ENCODE measurements at regions not wholly inside any gene's neighbourhood (a gene's known extent, or its start where the extent isn't known, plus 50 kb on each side); places are given as distances from the start of the nearest gene placed in this dataset.
"Not testable (repeated sequence)": the region's sequence is repeated elsewhere in the genome, so short reads cannot be mapped to it uniquely, and the experiment has no call there.

DNA sequence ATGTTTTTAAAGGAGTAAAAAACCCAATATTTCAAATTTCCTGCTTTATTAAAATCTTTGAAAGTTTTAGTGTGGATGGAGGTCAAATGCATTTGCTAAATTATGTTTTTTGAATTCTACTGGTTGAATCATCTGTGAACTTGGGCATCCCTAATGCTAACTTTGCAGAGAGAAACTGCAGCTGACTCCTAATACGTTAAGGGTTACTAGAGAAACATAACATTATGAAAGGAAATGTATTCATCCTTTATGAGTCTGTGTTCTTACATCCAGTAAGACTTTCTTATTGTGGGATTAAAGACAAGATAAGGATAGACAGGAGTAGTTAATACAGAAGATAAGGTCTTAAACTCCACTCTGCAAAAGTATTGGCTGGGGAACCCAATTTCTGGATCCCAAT is 140.6 kb downstream of the FAM124B start:
- DNase-seq, result no peak

DNA sequence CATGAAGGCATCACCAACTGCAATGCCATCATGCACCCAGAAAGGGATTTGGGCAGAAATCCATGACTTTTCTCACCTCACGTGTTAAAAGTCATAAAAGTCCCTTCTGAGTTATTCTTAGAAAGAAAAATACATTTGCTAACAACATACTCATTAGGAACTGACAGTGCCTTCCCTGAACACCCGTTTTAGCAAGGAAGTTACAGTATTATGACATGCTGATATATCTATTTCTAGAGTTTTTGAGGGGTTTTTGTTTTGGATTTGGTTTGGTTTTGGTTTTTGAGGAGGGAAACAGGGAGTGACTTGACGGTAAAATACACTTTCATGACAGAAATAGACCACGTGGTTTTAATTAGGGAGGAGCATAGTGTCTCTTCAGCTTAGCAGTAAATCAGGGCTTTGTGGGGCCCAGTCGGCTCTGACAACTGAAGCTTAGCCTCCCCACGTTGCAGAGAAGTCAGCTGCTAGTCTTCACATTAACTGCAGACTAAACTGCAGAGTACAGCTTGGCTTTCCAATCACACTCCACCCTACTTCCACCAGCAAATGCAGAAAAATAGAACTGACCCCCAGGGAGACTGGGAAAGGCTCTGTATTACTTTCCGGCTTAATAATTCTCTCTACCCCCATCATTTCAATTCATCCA is 141.4 kb downstream of the FAM124B start:
- no peak for DNase-seq

DNA sequence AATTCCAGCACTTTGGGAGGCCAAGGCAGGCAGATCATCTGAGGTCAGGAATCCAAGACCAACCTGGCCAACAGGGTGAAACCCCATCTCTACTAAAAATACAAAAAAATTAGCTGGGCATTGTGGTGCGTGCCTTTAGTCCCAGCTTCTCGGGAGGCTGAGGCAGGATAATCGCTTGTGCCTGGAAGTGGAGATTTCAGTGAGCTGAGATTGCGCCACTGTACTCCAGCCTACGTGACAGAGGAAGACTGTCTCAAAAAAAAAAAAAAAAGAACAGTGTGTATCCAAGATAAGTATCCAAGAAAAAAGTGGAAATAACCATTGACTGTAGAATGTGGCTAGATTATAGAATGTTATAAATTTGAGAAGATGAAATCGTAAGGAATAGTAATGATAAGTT is 142.1 kb downstream of the FAM124B start:
- no peak for DNase-seq

DNA sequence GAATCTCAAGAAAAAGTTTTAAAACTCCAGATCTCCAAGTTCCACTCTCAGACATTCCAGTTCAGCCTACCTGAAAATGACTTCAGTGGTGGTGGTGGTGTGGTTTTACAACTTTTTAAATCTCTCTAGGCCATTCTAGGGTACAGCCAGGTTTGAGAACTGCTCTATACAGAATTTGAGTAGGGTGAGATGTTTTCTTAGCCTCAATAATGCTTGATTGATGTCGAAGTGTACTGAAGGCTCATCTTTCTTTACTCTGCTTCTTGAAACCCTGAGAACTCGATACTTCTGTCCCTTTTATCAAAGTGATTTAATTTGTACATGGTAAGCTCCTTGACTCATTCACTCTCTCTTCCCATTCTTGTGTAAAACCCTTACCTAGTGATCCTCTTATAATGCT is 143.8 kb downstream of the FAM124B start:
- no peak for DNase-seq

DNA sequence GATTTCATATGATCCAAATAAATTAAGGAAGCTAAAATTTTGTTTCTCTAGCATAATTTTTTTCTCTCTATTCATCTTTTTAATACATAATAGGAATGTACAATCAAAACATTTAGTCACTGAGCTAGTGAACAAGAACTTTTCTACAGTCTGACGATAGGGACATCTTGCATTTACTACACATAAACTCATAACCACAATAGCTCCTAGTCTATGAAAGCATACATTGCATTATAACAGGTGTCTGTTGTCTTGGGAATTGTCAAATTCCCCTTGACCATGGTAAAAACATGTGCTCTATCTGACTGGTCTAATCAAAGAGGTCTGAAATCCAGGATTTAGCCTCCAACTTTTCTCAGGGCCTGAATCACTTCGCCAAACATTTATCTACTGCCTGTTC is 144.8 kb downstream of the FAM124B start:
- DNase-seq, result no peak

DNA sequence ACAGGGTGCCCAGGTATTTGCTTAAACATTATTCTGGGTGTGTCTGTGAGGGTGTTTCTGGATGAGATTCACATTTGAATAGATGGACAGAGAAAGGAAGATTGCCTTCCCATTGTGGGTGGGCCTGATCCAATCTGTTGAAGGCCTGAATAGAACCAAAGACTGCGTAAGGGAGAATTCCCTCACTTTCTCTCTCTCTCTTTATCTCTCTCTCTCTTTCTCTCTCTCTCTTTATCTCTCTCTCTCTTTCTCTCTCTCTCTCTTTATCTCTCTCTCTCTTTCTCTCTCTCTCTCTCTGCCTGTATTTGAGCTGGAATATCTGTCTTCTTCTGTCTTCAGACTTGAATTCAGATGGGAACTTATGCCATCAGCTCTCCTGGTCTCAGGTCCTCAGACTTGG is 148.4 kb downstream of the FAM124B start:
- DNase-seq, result no peak

DNA sequence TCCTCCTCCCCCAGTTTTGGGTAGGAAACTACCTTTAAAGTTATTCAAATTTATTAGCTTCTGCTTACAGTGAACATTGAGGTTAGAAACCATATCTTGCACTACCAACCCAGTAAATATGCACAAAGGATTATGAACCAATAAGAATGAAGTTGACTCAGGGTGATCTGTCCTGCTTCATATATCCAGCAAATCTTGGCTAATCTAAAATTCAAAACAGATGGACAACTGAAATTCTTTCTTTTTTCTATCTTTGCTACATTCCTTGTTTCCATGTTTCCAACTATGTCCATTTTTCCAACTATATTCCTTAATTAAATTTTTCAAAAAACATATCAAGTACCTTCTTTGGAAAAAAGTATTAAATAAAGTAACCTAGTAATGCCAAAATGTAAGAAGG is 149.3 kb downstream of the FAM124B start:
- DNase-seq, result no peak

DNA sequence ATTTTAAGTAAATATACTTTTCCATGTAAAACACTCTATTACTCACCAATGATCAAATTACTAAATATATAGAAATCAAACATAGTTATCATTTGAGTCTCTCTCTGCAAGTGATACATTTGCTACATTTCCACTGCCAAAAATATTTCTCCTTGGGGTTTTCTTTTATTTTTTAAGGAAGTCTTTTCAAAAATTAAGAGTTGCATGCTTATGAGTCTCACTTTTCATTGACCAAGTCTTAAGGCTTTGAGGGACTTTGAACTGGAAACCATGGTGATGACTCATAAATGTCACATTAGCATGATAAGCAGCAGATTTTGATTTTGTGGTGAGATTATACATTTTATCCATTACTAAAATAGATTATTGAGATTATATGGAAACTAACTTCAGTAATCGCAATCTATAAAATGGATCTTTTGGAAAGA is 152.9 kb downstream of the FAM124B start:
- peak; percentile 7 for DNase-seq

DNA sequence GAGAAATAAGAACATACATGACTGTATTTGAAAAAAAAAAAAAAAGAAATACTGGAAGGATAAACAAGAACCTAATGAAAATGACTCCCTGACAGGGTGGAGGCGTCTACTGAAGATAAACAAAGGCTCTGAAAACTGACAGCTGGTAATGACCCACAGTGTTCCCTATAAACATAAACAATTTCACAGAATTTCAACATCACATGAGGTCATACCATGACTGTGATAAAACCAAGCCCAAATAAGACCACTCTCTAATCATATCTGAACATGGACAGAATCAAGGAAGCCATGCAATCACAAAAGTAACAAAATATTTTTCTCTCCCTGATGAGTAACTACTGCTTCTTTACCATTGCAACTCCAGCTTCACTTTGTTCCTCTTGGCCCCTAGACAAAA is 159.3 kb downstream of the FAM124B start:
- DNase-seq, result no peak

DNA sequence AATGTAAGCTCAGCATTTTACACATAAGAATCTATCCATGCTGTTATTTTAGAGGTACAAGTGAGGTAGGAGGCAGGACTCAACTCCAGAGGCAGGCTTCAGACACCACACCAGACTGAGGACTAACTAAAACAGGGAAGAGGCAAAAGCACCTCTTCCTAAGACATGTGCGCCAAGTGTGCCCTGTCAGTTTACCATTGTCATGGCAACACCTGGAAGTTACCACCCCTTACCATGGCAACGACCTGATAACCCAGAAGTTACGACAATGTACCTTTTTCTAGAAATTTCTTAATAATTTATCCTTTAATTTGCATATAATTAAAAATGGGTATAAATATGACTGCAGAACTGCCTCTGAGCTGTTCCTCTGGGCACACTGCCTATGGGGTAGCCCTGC is 160.1 kb downstream of the FAM124B start:
- DNase-seq, result no peak

DNA sequence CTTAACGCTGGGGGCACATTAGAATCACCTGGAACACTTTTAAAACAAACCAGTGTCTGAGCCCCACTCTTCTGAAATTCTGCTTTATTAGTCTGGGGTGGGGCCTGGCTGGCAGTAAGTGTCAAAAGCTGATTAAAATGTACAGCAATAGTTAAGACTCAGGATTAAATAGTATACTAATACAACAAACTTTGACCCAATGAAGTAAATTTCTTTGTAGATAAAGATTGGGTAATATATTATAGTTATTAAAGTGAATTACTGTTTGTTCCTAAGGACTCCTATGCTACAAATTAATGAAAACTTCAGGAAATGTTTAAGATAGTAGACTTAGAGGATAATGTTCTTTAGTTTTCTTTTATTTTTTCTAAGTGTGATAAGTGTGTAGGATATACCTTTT is 160.9 kb downstream of the FAM124B start:
- DNase-seq, result no peak

DNA sequence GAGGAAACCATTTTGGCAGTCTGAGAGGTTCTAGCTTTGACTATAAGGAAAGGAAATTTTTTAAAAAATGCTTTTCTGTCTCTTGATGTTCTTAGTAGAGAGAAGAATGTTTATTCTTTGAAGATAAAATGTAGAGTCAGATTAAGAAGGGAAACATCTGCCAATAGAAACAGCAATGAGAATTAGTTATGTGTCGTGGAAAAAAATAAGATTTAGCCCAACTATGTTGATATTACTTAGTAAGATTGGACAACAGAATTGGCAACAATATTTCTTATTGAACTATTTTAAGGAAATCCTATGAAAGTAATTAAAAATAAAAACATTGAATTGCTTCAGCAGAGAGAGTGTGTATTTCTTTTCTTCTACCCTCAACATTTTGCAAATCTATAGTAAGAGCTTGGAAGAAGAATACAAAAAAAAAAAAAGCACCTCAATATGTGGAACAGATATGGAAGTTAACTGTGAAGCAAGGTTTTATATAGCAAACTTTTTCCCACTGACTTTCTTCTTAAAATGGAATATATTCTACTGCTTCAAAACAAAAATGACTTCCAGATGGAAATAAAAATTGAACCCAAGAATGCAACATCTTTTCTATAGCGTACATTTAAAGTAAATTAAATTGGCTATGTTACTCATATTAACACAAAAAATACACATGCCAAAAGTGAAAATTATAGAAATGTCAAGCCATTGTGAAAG is 177.9 kb downstream of the FAM124B start:
- no peak for DNase-seq

DNA sequence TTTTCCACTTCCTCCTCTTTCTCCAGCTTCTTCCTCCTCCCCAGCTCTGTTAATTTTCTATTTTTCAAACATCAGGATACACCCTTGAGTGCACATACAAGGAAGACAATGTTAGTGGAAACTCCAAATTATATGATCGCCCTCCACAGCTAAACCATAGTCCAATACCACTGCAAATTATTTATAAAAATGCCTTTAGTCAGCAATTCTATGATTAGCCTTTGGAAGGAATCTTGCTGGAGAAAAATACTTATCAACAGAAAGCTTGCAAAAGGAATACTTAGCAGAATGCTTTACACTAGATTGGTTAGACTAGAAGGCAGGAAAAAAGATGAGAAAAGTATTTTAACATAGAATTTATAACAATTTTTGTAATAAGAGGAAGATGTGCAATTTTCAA is 178.9 kb downstream of the FAM124B start:
- DNase-seq, result no peak

DNA sequence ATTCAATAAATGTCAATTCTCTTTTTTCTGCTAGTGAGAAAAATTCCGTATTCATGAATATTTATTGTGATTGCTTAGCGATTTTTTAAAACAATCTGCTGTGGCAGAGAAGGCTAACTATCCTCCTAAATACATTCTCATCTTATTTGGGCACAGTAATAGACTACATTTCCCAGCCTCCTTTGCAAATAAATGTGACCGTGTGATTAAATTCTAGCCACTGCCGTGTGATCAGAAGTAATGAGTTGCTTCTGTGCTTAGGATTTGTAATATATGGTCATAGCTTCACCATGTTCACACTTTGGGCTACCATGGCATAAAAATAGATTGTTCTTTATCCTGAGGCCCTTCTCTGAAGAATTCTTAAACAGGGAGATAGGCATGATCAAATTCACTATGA is 179.6 kb downstream of the FAM124B start:
- no peak for DNase-seq

DNA sequence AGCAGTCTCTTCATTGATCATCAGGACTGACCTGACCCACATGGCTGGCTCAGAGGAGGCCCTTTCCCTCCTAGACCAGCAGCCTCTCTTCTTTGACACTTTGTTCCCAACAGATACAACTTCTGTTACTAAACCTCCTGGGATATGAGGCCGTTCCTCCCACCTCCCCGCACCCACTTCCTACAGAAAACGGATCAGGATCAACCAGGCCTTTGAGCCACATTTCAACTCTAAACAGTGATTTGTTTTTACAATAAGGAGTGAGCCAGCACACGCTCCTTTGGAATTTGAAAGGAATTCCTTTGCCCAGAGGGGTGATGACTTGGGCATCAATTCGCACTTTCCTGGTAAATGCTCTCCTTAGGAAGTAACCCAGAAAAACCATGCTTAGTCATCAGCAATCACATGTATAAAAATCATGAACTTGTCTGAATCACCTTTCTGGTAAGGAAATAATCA is 180.4 kb downstream of the FAM124B start:
- no peak for DNase-seq

DNA sequence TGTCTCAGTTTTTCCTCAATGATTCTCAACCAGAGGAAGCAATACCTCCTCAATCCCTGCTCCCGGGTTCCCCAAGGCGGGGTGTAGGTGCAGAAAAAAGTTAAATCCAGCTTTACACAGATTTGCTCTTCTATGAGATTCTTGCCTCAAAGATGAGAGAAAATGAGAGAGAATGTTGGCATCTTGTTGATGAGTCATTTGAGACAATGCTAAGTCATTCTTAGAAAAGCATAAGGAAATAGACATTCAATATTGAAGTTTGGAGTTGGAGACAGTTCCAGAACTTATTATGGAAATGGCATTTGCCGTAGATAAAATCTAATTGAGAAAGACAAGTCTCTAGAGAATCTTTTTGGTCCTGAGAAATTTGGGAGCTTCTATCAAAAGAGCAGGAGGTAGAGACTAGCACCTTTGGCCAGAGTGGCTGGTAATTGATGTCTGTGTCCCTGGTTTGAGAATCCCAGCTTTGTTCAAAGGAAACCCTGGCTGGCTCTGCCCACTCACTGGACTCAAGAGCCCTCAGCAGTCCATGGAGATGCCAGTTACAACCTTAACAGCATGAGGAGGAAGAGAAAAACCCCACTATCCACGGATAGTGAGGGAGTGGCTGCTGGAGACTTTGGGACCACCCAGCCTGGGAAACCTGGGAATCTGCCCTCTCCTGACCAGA is 181.2 kb downstream of the FAM124B start:
- DNase-seq, result peak; percentile 3

DNA sequence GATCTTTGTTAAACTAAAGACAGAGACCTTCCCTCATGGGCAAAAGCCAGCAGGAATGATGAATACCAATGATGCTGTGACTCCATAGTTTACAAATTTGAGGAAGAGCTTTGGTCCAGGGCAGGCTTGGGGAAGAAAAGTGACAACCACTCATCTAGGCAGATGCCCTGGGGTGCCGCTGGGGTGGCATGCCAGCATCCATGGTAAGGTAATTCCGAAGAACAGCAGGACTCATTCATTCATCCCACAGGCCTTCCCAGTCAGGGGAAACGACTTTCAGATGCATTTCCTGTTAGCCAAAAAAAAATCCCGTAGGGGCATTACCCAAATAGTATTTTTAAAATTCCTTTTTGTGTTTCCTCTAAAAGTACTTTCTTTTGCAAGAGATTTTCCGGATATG is 180.7 kb upstream of the SERPINE2 start:
- DNase-seq, result no peak

DNA sequence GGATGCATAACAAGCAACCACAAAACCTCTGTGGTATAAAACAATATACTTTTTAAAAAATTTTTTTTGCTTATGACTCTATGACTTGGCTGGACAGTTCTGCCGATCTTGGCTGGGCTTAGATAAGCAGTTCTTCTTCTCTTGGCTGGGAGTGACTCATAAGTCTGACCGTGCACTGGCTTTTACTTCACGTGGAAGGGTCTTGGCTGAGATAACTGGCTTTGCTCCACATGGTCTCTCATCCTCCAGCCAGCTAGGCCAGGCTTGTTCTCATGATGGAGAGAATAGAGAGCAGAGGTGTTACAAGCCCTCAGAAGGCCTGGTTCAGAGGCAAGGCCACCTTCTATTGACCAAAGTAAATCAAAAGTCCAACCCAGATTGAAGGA is 178.9 kb upstream of the SERPINE2 start:
- no peak for DNase-seq

DNA sequence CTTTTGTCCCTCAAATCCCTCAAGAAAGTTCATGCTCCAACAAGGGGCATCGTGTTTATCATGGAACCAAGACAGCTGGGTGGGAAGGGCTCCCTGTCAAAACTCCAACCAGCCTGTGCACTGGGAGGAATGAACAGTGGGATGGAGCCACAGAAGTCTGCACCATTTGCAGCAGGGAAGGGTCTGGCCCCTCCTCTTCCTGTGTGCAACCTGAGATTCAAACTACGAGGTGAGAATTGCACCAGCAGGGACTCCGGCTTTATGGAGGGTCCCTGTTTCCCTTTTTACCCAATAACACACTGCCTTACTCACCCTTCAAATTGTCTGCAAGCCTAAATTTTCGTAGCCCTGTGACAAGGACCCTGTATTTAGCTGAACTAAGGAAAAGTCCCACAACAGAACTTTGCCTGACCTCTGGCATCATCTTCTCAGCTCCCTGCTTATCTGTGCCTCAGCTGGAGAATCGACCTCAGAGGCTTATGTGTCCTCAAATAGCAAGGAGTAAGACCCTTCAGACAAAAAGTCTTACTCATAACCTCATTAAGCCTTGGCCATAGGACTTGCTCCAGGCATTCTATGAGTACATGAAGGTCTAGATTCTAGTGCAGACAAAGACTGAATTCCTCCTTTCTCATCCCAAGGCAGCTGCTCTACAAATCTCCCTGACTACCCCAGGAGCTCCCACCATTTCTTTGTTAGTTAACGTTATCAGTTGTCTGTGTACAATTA is 178.3 kb upstream of the SERPINE2 start:
- no peak for DNase-seq

DNA sequence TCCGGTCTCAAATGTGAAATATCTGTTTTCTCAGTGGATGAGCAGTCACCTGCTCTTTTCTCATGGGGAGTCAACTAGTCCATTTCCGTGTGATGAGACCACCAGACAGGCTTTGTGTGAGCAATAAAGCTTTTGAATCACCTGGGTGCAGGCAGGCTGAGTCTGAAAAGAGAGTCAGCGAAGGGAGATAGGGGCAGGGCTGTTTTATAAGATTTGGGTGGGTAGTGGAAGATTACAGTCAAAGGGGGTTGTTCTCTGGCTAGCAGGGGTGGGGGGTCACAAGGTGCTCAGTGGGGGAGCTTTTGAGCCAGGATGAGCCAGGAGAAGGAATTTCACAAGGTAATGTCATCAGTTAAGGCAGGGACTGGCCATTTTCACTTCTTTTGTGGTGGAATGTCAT is 176.5 kb upstream of the SERPINE2 start:
- DNase-seq, result not testable (repeated sequence)

DNA sequence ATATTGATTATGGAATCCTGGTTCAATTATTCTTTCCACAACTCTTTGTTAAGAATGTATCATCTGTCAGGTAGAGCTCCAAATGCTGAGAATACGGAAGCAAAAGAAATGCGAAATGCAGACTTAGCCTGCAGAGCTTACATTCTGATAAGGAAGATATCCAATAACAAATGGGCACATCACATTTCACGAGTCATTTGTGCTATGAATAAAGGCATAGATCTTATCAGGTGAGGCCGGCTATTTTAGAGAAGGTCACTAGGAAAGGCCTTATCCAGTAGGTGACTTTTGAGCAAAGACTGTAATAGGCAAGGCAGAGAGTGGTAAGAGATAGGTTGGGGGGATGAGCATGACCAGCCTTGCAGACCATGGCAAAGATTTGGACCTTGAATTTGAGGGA is 174.3 kb upstream of the SERPINE2 start:
- DNase-seq, result no peak

DNA sequence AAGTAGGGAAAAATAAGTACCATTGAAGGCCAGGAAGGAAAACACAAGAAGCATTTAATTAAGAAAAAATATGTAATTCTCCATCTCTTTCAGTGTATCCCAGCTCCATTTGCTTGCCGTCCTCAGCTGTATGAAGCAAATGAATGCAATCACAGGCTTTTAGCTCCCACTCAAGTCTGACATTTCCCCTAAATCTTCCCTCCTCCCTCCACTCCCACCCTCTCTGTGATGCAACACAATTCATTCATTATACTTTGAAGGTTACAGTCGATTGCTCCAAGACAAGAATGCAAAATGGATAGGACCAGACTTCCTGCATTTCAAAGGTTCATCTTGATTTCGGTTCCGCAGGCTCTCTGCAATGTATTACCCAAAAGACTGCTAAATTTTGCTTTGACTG is 172.7 kb upstream of the SERPINE2 start:
- DNase-seq, result no peak

DNA sequence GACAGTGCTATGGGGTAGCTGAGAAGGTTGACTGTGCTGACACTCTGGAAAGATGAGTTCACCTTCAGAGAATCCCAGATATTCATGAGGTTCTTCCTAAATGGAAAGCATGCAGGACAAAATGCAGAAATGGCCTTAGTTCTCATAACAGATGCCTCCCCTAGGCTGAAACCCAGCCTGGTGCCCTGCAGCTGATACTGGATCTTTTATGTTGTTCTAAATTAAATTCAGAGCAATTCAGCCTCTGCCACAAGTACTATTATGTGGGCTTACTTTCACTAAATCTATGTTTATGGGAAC is 172.0 kb upstream of the SERPINE2 start:
- no peak for DNase-seq

All from DMS53 (cell line).